BJ (cell line): ENCODE measurements at regions not wholly inside any gene's neighbourhood (a gene's known extent, or its start where the extent isn't known, plus 50 kb on each side); places are given as distances from the start of the nearest gene placed in this dataset.

Experiments
- CTCF ChIA-PET: fragments of 350-600 bp; formaldehyde crosslinking; extraction: SDS; loops from one replicate; lab custom pipeline; 2021; ENCODE audit warnings: antibody characterized with exemption, inconsistent platforms; lab: Yijun Ruan, JAX
- POLR2A ChIA-PET: fragments of 300-600 bp; sonication (Branson Sonifier 250); formaldehyde crosslinking; extraction: SDS; loops from one replicate; lab custom pipeline; 2021; ENCODE audit warnings: antibody characterized with exemption; lab: Charles Lee
- DNase-seq: peaks from one replicate; pipeline ENCODE4 v3.0.0-alpha.2; 2011; ENCODE audit warnings: low read depth
- H3K27me3 ChIP-seq: 2 replicates; pipeline ENCODE4 v1.6.0; 2011; ENCODE audit warnings: low read length; ENCODE audit not compliant: control insufficient read depth, insufficient read depth
- H3K36me3 ChIP-seq: 2 replicates; pipeline ENCODE4 v1.5.1; 2011; ENCODE audit warnings: low read length; ENCODE audit not compliant: control insufficient read depth, insufficient read depth
- H3K4me3 ChIP-seq: 2 replicates; pipeline ENCODE4 v1.5.1; 2011; ENCODE audit warnings: low read depth, mild to moderate bottlenecking, control low read depth, low read length
- CTCF ChIP-seq: IDR thresholded peaks from 2 replicates; pipeline ENCODE4 v1.5.1; 2011; ENCODE audit warnings: low read depth, mild to moderate bottlenecking, control low read depth, inconsistent platforms, low read length, moderate library complexity; ENCODE audit not compliant: insufficient read depth

DNA sequence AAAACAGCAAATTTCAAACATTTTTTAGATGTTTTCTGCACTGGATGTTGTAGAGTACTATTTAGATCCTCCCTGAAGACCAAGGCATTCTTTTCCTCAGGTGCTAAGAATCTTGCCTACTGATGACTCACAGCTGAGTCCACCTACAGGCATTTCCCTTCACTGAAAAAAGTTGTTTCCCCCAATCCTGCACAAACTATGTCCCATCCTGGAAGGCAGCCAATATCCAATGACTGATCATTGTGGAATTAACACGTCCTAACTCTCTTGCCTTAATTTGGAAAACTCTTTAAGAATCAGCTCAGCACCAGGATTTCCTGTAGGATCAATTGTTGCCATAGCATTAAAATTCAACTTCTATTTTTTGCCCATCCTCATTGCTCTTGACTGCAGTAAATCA, 268.4 kb upstream of the IRAK1BP1 start:
- no peaks in the 10 kb centered on the region for H3K36me3 ChIP-seq
- DNase-seq = peak; percentile 90
- no peak overlapping the region for H3K4me3 ChIP-seq
- ChIA-PET POLR2A (no interaction called here), CTCF (interaction anchor here (0.6 to 1.5 kb wide), 7 partner anchors 14 to 1916 kb away, joined by 3 to 7 read pairs (median 3); no protein-coding TSS in a partner anchor)
- no peaks in the 10 kb centered on the region for H3K27me3 ChIP-seq
- no peak for TF ChIP-seq CTCF

DNA sequence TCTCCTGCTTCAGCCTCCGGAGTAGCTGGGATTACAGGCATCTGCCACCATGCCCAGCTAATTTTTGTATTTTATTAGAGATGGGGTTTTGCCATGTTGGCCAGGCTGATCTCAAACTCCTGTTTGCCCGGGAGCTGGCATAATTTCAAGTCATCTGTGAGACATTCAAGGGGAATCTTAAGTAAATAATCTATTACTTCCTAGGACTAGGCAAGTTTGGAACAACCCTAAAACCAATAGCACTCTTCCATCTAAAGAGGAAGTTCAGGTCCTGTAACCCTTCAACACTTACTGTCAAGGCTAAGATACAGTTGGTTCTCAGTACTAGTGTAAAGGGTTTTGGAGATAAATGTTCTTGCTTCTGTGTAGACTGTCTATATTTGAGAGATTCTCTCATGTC, 267.8 kb upstream of the IRAK1BP1 start:
- Histone ChIP-seq H3K4me3 (no peak overlapping the region), H3K36me3 (no peaks in the 10 kb centered on the region), H3K27me3 (no peaks in the 10 kb centered on the region)
- POLR2A ChIA-PET = no interaction called here
- TF ChIP-seq CTCF = no peak
- DNase-seq = no peak
- CTCF ChIA-PET = interaction anchor here (0.6 to 1.5 kb wide), 5 partner anchors 13 to 1917 kb away, joined by 3 to 7 read pairs (median 3); no protein-coding TSS in a partner anchor

GRCh38 chr6:78605909-78606446, 261.4 kb upstream of the IRAK1BP1 start:
- DNase-seq = peak; percentile 58
- TF ChIP-seq CTCF = no peak
- POLR2A ChIA-PET = interaction anchor here (0.5 to 0.6 kb wide), 3 partner anchors 9 to 370 kb away, joined by 3 to 4 read pairs (median 3); no protein-coding TSS in a partner anchor
- Histone ChIP-seq H3K4me3 (no peak overlapping the region), H3K27me3 (no peaks in the 10 kb centered on the region), H3K36me3 (no peaks in the 10 kb centered on the region)
- CTCF ChIA-PET = no interaction called here

GRCh38 chr6:78607189-78607588, 260.2 kb upstream of the IRAK1BP1 start:
- no peaks in the 10 kb centered on the region for H3K36me3 ChIP-seq
- ChIA-PET POLR2A (no interaction called here), CTCF (interaction anchor here (1.0 kb wide), 1 partner anchor 10 kb away, joined by 3 read pairs; no protein-coding TSS in a partner anchor)
- TF ChIP-seq CTCF = no peak
- DNase-seq = no peak
- no peak overlapping the region for H3K4me3 ChIP-seq
- H3K27me3 ChIP-seq = no peaks in the 10 kb centered on the region

- DNase-seq = no peak
- H3K4me3 ChIP-seq = no peak overlapping the region
- POLR2A ChIA-PET = no interaction called here
- no peak for TF ChIP-seq CTCF
- H3K27me3 ChIP-seq = no peaks in the 10 kb centered on the region
- H3K36me3 ChIP-seq = no peaks in the 10 kb centered on the region
- CTCF ChIA-PET = interaction anchor here (0.6 to 1.6 kb wide), 8 partner anchors 8 to 286 kb away, joined by 3 to 5 read pairs (median 4); no protein-coding TSS in a partner anchor
Measured at GRCh38 chr6:78611102-78611620, 256.2 kb upstream of the IRAK1BP1 start.
